GM18873 (cell line): ENCODE measurements at regions not wholly inside any gene's neighbourhood (a gene's known extent, or its start where the extent isn't known, plus 50 kb on each side); places are given as distances from the start of the nearest gene placed in this dataset.
"Not testable (repeated sequence)": the region's sequence is repeated elsewhere in the genome, so short reads cannot be mapped to it uniquely, and the experiment has no call there.

Experiments used
- ATAC-seq: cut with Tn5 transposase; IDR thresholded peaks from one replicate; pipeline ENCODE4 v1.9.1; 2021; ENCODE audit warnings: mild to moderate bottlenecking, moderate library complexity, moderate number of reproducible peaks; ENCODE audit not compliant: unreplicated experiment, low FRiP score

- no peak for ATAC-seq
Observed at GRCh38 chr12:46554460-46554859, 181.9 kb upstream of the SLC38A2 start.

- ATAC-seq, result no peak
Observed at GRCh38 chr12:46553911-46554310, 181.3 kb upstream of the SLC38A2 start.

GRCh38 chr12:46553266-46553665, 180.7 kb upstream of the SLC38A2 start:
- ATAC-seq, result no peak

GRCh38 chr12:46550266-46550879, 177.8 kb upstream of the SLC38A2 start:
- ATAC-seq, result no peak

GRCh38 chr12:46549527-46550265, 177.1 kb upstream of the SLC38A2 start:
- ATAC-seq, result no peak

GRCh38 chr12:46548605-46549071, 176.1 kb upstream of the SLC38A2 start:
- no peak for ATAC-seq

- no peak for ATAC-seq
Observed at GRCh38 chr12:46547421-46548354, 175.1 kb upstream of the SLC38A2 start.

GRCh38 chr12:46546634-46547273, 174.2 kb upstream of the SLC38A2 start:
- ATAC-seq, result no peak

- ATAC-seq, result not testable (repeated sequence)
Observed at GRCh38 chr12:46543378-46543795, 170.8 kb upstream of the SLC38A2 start.

GRCh38 chr12:46538976-46539375, 166.4 kb upstream of the SLC38A2 start:
- ATAC-seq, result no peak

GRCh38 chr12:46537387-46537955, 164.9 kb upstream of the SLC38A2 start:
- ATAC-seq, result no peak

GRCh38 chr12:46536316-46536715, 163.7 kb upstream of the SLC38A2 start:
- not testable (repeated sequence) for ATAC-seq

GRCh38 chr12:46535907-46536306, 163.3 kb upstream of the SLC38A2 start:
- no peak for ATAC-seq

- no peak for ATAC-seq
Observed at GRCh38 chr12:46535376-46535775, 162.8 kb upstream of the SLC38A2 start.

- ATAC-seq, result no peak
Observed at GRCh38 chr12:46534327-46534840, 161.8 kb upstream of the SLC38A2 start.

GRCh38 chr12:46533723-46534122, 161.2 kb upstream of the SLC38A2 start:
- no peak for ATAC-seq

GRCh38 chr12:46531804-46532203, 159.2 kb upstream of the SLC38A2 start:
- no peak for ATAC-seq

- ATAC-seq, result no peak
Observed at GRCh38 chr12:46531059-46531785, 158.6 kb upstream of the SLC38A2 start.

- ATAC-seq, result no peak
Observed at GRCh38 chr12:46530373-46531056, 157.9 kb upstream of the SLC38A2 start.
